ENCODE measurements at regions not wholly inside any gene's neighbourhood (a gene's known extent, or its start where the extent isn't known, plus 50 kb on each side); places are given as distances from the start of the nearest gene placed in this dataset.
"Not testable (repeated sequence)": the region's sequence is repeated elsewhere in the genome, so short reads cannot be mapped to it uniquely, and the experiment has no call there.

DNA sequence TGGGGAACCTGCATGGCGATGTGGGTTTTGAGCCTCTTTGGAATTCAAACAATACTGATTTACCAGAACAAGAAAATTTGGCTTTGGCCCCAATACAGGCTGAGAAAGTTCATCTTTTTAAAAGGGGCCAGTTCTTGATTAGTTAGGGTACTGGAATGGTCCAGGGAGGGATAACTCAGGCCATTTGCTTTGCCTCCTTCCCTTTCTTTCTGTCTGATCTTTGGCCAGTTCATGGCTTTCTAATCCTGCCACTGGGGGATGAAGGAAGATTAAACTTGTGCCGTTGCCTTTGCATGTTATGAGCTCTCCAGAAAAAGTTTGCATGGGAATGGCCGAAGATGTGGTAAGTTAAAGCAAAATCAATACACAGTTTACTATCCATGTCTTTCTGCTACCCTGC is 78.4 kb downstream of the ADAMTS15 start:
- no peak for DNase-seq (ENCODE audit: low spot score)

DNA sequence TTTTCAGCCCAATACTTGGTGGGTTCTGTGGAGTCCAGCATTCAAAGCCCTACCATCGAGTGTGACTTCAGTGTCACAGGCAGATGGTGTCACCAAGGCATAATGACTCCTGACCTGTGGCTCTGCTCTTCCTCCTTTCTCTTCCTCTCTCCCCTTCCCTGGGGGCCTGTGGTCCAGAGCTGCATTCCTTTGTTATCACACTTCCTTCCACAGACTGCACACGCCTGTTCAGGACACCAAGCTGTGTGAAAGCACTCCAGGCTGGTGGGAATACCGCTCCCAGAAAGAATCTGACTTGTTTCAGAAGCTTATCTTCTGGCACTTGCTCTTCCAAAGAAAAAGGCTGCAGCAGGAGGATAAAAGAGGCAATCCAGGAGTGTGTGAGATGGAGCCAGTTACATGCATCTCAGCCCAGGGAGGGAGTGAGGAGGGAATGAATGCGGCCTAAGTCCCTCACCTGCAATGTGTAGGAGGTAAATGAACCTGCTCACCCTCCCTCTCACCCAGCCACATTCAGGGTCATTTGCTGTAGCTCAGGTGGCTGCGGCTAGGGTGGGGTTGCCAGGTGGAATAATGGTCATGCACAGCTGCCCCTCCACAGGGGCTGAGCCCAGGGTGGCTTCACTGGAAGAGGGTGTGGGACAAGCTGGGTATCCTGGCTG is 79.3 kb downstream of the ADAMTS15 start:
- peak; percentile 75 for DNase-seq (ENCODE audit: low spot score)

DNA sequence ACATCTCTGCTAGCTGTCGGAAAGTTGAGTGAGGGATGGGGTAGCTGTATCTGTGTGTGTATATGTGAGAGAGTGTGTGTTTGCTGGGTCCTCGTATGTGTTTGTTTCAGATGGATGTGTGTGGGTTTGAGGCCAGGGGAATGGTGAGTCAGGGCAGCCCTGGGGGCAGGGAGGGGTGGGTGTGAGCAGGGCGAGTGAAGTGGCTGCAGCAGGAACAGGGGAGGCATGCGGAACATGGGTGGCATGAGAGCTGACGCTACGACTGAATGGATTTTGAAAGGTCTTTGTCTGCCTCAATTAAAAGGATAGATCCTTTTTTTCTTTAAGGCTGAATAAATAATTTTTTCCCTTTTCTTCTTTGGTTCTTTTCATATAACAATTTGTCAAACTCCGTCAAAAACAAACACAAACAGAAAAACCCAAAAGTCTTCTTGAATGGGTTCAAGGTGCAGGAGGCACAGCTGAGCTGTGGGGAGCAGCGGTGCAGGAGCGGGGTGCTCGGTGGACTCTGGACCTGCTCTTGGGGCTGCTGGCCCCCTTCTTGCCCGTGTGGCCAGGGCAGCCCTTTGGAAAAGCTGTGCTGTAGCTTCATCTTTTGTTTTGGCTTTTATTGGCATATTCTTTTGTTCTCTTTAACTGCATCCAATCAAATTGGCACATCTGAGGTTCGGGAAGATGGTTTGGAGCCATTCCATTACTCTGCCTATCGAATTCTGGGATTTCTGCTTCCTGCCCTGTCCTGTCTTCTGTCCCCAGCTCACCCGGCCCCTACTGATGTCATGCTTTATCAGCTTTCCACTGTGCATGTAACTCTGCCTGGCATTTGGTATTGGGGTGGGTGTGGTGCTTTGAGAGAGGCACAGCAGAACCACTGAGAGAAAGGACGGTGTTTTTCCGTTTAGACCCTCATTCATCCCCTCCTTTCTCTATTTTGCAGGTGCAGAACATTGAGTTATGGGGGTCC is 80.1 kb downstream of the ADAMTS15 start:
- no peak for DNase-seq (ENCODE audit: low spot score)

DNA sequence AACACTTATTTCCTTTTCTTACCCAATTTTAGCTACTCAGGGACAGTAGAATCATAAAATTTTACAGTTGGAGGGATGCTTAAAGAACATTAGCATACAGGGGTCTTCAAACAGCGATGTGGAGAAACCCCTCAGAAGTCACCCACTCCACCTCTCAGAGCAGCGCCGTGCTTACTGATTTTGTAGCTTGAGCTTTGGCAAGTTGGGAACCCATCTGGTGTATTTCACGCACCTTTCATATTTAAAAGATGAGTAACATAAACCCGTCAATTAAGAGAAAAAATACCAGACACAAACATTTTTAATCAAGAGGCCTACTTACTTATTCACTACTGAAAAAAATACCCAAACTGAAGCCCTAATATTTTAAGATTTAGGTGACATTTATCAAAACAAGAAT is 80.9 kb downstream of the ADAMTS15 start:
- no peak for DNase-seq (ENCODE audit: low spot score)

DNA sequence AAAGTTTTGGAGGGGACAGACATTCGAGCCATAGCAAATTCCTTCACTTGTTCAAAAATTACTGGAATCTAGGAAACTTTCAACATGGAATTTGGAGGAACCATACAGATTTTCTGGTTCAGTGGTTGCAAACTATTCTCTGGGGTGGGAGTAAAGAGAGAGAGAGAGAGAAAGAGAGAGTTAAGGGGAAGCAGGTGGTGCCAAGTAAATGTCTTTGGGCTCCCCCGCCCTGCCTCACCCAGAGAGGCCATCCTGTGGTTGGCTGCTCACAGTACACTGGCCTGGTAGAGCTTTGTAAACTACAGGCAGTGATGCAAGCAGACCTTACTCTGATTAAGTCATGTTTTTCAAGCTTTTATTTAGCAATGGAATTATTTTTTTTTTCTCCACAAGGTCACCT is 82.6 kb downstream of the ADAMTS15 start:
- DNase-seq (ENCODE audit: low spot score) = no peak

DNA sequence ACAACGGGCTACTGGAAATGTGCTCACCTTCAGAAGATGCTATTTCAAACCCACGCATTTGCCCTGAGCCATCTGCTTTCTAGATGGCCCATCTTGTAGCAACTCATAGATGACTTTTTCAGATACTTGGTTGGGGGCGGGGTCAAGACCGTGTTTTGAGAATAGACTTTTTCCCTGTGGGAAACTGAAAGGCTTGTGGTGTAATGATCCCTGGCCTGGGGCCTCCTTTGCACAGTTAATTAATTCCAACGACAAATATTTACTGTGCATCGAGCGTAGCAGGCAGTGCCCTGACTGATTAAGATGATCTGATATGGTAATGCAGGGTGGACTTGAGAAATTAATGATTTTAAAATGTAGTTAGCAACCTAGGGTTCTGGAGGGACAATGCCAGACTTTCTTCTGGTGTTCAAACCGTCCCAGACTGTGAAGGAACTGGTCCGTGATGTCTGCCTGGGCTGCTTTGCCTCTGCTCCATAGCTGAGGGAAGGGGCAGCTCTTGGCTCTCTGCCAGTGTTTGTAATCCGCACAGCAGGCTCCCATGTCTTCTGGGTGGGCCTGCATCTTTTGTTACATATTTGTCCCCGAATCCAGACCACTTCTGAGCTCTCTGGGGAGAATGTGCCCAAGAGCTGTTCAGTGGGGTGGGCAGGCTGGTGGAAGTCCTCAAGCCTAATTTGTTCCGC is 84.8 kb downstream of the ADAMTS15 start:
- no peak for DNase-seq (ENCODE audit: low spot score)

DNA sequence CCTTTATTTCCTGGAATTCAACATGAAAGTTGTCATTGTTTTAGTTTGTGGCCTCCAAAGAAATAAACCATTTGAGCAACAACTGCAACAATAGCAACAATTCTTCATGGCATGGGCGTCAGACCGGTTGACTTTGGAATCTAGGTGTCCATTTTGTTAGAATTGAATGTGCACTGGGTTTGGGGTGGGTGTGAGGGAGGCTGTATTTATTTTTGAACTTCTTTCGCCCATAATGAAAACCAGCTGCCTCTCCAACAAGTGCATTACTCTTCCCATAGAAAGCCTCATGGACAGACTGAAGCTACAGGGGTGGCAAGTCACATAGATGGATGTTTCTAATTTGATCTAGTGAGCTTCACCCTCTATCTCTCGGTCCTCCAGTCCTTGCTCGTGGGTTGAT is 85.4 kb downstream of the ADAMTS15 start:
- no peak for DNase-seq (ENCODE audit: low spot score)

DNA sequence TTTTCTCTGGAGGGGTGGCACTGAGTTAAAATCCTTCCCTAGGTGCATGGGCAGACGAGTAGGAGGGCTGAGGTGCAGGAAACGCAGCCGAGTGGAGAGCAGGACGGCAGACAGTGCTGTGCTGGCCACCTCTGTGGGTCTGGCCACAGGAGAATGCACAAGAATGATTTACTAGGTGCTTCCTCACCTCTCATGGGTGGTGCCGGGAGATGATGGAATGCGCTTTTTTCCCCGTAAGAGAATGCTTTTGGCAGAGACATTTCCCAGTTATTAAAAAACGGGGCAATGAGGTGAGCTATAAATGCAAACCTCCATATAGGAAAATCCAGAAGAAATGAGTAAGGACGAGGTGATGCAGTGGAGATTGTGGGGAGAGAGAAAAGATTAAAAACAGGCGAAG is 86.1 kb downstream of the ADAMTS15 start:
- DNase-seq (ENCODE audit: low spot score) = no peak

DNA sequence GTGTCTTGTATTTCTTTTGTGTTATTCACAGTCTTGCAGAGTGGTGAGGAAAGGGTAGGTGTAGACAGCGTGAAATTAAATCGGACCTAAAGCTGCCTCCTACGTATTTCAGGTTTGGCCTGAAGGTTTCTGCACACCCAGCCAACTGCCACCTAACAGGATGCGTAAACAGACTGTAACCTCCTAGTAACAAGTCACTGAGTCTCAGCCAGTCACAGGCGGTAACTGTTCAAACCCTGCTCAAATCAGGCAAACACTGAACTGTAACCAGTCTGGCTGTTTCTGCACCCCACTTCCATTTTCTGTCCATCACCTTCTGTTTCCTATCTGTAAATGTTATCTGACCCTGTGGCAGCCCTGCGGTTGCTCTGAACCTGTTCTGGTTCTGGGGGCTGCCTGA is 87.1 kb downstream of the ADAMTS15 start:
- DNase-seq (ENCODE audit: low spot score) = no peak

DNA sequence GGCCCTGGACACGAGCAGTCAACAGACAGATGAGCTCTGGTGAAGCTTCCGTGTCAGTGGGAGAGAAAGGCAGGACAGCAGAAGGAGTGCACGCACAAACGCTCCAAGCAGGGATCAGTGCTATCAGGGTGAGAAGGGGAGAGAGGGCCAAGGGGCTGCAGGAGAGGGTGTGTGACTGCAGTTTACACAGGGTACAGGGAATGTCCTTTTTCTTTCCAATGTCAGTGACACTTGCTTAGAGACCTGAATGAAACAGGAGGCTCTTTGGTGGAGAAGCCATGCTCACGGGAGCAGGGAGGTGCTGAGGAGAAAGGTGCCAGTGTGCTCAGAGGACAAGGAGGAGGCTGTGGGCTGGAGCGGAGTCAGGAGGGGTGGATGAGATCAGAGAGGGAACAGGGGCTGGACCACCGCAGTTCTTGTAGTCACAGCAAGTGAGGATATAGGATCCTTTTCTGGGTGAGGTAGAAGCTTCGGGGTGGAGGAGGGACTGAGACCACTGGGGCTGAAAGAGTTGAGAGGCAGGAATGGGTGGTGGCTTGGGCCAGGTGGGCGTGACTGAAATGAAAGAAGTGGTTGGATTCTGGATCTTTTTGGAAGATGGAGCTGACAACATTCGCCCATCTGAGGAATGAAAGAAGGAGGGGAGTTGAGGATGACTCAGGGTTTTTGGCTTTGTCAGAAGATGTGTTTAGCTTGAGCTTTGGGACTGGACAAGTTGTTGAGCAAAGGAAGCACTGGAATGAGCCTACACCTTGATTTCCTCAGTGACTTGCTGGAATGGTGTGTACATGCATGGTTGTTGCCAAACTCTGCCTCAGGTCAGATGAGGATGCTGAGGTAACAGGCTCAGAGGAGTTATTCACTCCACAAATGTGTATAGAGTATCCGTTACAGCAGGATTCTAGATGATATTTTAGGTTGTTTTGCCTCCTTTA is 87.9 kb downstream of the ADAMTS15 start:
- DNase-seq (ENCODE audit: low spot score) = peak; percentile 28

DNA sequence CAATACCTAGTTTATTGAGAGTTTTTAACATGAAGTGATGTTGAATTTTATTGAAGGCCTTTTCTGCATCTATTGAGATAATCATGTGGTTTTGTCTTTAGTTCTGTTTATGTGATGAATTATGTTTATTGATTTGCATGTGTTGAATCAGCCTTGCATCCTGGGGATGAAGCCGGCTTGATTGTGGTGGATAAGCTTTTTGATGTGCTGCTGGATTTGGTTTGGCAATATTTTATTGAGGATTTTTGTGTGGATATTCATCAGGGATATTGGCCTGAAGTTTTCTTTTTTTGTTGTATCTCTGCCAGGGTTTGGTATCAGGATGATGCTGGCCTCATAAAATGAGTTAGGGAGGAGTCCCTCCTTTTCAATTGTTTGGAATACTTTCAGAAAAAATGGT is 91.2 kb downstream of the ADAMTS15 start:
- DNase-seq (ENCODE audit: low spot score) = not testable (repeated sequence)

DNA sequence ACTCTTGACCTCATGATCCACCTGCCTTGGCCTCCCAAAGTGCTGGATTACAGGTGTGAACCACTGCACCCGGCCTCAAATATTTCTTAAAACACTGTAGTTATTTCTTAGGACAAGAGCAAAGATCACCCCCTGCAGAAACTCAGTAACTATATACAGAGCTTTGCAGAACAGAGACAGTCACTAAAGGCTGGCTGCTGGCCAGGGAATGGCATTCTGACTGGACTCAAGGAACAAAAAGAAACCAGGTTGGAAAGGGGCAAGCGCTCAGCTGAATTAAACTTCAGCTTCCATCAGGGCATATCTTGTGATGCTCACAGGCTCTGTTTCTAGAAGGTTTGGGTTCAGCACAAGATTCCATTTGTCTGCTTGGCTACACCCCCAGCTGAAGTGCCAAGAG is 95.8 kb downstream of the ADAMTS15 start:
- no peak for DNase-seq (ENCODE audit: low spot score)

DNA sequence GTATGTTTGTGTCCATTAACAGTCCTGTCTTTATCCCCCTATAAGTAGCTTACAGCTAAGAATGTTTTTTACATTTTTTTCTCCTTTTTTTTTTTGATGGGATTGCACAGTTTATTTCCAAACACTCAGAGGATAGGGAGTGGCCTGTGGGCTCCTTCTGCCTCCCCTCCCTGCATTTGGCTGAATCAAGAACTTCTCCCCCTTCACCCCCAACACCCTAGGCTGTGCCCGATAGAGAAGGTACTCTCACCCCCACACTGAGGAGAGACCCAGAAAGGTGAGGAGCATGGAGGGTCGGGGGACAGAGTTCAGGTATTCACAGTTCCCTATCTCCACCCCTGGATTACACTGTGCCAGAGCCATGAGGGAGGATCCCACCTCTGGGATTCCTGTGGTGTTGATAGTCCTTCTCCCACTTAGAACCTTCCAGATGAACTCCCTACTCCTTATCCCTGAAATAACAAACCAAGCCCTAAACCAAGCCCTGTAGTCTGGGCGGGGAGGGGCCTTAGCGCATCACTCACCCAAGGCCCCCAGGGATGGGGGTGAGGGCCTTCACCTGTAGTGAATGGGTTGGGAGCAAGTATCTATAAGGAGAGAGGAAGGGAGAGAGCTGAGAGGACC is 97.1 kb downstream of the ADAMTS15 start:
- no peak for DNase-seq (ENCODE audit: low spot score)

DNA sequence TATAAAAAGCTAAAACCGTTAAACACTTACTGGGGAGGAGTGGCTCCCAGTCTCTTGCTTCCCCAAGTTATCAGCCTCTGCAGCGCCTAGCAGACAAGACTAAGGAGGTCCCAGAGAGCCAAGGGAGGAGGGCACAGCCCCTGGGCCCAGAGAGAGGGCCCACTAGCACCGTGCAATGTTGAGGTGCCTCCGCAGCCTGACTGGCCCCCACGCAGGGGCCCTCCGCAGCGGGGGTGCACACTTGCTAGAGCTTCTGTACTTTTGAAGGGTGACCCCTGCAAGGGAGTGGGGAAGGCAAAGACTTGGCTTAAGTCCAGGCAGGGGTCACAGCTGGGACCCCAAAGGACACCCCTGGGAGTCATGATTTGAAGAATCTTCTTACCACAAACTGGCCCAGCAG is 98.0 kb downstream of the ADAMTS15 start:
- no peak for DNase-seq (ENCODE audit: low spot score)

DNA sequence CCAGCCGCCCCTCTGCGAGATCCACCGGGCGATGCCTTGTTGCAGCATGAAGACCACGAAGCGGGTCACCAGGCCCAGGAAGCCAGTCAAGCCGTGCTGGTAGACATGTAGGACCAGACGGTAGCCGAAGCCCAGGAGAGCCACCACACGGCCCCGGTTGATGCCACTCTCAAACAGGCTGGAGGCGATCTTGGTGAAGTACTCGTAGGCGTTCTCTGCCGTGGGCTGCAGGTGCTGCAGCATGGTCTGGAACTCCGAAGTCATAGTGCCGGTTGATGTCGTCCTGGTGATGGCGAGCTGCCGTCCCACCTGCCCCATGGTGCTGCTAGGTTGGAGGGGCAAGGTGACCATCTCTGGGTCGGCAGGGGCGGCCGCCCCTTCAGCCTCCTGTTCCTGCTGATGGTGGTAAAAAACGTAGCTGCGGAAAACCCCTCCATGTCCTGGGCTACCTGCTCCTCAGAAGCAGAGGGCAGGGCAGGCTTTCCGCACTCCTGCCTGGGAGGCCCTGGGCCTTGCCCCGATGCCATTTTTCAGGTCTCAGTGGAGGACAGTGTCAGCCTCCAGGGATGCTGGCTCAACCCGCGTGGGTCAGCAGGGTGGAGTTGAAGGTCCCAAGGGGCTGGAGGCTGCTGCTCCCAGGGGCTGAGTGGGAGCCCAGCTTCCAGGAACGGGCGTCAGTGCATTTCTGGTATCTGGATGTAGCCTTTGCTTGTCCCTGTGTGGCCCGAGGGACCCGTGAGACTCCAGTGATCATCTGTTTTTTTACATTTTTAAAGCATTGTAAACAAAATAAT is 98.7 kb downstream of the ADAMTS15 start:
- no peak for DNase-seq (ENCODE audit: low spot score)

DNA sequence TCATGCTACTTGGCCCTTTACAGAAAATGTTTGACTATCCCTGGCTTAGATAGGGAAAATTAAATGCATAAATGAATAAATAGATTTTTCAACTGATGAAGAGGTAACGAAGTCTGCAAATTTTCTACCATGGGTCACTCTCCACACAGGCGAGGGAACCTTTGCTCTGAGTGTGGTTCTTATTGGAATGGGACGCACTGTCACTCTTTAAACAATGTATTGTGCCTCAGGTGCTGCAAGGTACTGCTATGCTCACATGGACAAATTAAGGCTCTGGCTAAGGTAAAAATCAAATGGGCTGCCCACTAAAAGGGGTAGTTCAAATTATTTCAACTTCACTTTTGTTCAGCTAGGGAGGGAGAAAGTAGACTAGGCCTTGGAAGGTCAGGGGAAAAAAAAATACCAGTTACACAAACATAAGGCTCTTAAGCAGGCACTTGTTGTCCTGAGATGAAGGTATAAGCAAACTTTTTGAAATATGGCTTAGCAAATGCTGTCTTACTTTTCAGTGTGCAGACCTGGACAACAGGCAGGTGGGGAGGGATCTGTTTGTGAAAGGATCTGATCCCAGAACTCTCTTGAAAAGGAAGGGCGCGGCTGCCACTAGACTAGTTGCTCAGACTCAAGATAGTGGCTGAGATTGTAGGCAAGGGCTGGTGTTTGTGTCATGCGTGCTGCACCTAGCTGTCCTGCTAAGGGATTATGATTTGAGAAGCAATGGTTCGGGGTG is 99.5 kb downstream of the ADAMTS15 start:
- DNase-seq (ENCODE audit: low spot score) = no peak

DNA sequence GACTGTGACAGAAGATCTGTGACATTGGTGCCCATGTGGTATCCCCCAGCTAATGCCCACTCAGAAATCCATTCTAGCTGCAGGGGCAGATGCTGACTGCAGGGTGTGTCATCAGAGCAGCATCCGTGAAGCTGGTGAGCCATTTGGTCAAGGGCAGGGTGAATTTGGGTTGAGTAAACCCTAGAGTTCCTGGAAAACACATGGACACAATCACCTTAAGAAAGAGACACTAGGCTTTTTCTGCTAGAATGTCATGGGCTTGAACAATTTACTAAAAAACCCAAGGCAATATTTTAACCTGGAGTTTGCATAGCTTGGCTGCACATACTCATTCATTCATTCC is 100.0 kb downstream of the ADAMTS15 start:
- no peak for DNase-seq (ENCODE audit: low spot score)

DNA sequence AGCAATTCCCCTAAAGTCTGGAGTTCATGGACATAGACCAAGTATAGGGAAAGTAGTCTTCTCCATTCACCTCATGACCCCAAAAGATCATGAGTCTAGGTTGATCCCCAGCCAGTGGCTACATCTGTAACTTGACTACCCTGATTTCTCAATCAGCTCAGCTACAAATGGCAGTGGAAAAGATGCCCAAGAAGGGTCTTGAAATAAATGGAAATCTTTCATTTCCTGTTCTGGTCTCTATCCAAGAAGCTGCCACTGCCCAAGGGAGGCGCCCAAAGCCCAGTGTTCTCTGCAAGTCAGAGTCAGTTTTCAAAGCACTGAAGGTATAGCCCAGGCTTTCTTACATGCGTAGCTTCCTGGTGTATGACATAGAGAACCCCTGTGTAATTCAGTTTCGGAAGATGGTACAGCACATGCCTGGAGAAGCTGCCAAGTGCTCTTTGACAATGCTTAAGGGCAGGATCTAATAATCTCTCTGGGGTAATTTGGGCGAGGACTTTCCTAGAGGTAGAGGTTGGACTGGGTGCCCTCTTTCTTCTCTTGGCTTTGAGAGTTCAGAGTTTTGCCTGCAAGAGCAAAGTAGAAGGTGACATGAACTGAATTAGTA is 101.1 kb downstream of the ADAMTS15 start:
- no peak for DNase-seq (ENCODE audit: low spot score)

DNA sequence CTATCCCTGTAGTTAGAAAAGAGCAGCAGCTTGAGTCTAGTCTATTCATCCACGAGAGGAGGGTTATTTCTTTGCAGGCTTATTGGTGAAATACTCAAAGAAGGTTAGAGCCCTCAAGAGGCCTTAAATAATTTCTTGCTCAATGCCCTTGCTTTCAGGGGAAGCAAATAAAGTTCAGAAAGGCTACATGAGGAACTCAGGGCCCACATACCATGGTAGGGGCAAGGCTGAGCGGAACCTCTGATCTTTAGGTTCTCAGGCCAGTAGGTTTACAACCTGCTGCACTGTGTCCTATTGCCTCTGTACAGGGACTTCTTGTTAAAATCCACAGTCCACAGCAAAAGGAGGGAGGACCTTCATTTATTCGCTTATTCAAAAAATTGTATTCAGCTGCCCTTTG is 101.7 kb downstream of the ADAMTS15 start:
- DNase-seq (ENCODE audit: low spot score) = no peak

Measured in umbilical cord (tissue), 1 donor.